H1 (cell line): ENCODE measurements at regions not wholly inside any gene's neighbourhood (a gene's known extent, or its start where the extent isn't known, plus 50 kb on each side); places are given as distances from the start of the nearest gene placed in this dataset.

ENCODE experiments used
- CTCF ChIP-seq, 3 experiments: IDR thresholded peaks; 1 replicate in 2 of 3; 2 replicates in 1 of 3; pipeline versions ENCODE4 v1.5.1 to v1.6.1; 2011; ENCODE audit warnings: low read length in 3 of 3, mild to moderate bottlenecking in 3 of 3, inconsistent platforms in 2 of 3, low read depth in 1 of 3, moderate library complexity in 1 of 3; ENCODE audit not compliant: insufficient read depth in 1 of 3; ENCODE audit errors: control extremely low read depth in 1 of 3
- GABPA ChIP-seq: IDR thresholded peaks from 2 replicates; pipeline ENCODE4 v1.6.1; 2011; ENCODE audit warnings: mild to moderate bottlenecking, low read length, moderate library complexity, borderline replicate concordance; ENCODE audit not compliant: insufficient read depth
- JUN ChIP-seq: IDR thresholded peaks from 2 replicates; pipeline ENCODE4 v1.6.1; 2011; ENCODE audit warnings: low read depth, mild to moderate bottlenecking, improper control_type of control experiment, low read length
- MAFK ChIP-seq: IDR thresholded peaks from 2 replicates; pipeline ENCODE4 v1.6.1; 2012; ENCODE audit warnings: low read depth, mild to moderate bottlenecking, improper control_type of control experiment, low read length
- POLR2AphosphoS5 ChIP-seq: IDR thresholded peaks from 2 replicates; pipeline ENCODE4 v1.6.1; 2011; ENCODE audit warnings: low read depth, low read length
- RAD21 ChIP-seq, 2 experiments: IDR thresholded peaks in 1 of 2; conservative IDR thresholded peaks in 1 of 2; 2 replicates each; pipeline ENCODE4 v1.6.1; 2011; ENCODE audit warnings: low read depth in 2 of 2, low read length in 2 of 2, improper control_type of control experiment in 1 of 2, inconsistent platforms in 1 of 2, mild to moderate bottlenecking in 1 of 2, moderate library complexity in 1 of 2
- RBBP5 ChIP-seq: IDR thresholded peaks from 2 replicates; pipeline ENCODE4 v1.7.1; 2012; ENCODE audit warnings: low read depth, mild to moderate bottlenecking, inconsistent platforms, low read length, moderate library complexity, borderline replicate concordance
- RNF2 ChIP-seq: fragments of 200-900, 300-1000 bp; sonication (generic); IDR thresholded peaks from 2 replicates; pipeline ENCODE4 v1.7.1; 2016; ENCODE audit warnings: borderline replicate concordance, low read depth, mild to moderate bottlenecking, antibody characterized with exemption, low read length; ENCODE audit not compliant: poor library complexity, severe bottlenecking; ENCODE audit errors: missing control alignments
- TBP ChIP-seq: IDR thresholded peaks from 2 replicates; pipeline ENCODE4 v1.6.1; 2011; ENCODE audit warnings: low read depth, low read length, improper control_type of control experiment
- ZNF274 ChIP-seq: IDR thresholded peaks from 2 replicates; pipeline ENCODE4 v1.7.0; 2012; ENCODE audit warnings: low read length, borderline replicate concordance; ENCODE audit errors: extremely low read depth
- TF ChIP-seq, protein P1 (sequence below): IDR thresholded peaks from 2 replicates; pipeline ENCODE4 v1.6.1; 2011; ENCODE audit warnings: low read depth, mild to moderate bottlenecking, low read length; ENCODE audit not compliant: insufficient read depth

- TF ChIP-seq JUN (no peak), CTCF (IDR thresholded peaks at IDR 0.05; ENCODE audit: control extremely low read depth in 1 of 3, insufficient read depth in 1 of 3, low read depth in 1 of 3, low read length in 3 of 3) (no peak), RBBP5 (no peak), POLR2AphosphoS5 (no peak), RAD21 (IDR thresholded peaks at IDR 0.05 in 1 of 2, conservative IDR thresholded peaks at IDR 0.05 in 1 of 2; ENCODE audit: low read depth in 2 of 2, low read length in 2 of 2) (no peak), RNF2 (no peak), GABPA (no peak), MAFK (no peak), ZNF274 (no peak), TBP (no peak)
- TF ChIP-seq, protein P1, sequence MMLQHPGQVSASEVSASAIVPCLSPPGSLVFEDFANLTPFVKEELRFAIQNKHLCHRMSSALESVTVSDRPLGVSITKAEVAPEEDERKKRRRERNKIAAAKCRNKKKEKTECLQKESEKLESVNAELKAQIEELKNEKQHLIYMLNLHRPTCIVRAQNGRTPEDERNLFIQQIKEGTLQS, result no peak
These were observed 588.3 kb downstream of the LMO4 start for GRCh38 chr1:87916965-87917364.
